HepG2 (cell line): ENCODE measurements at regions not wholly inside any gene's neighbourhood (a gene's known extent, or its start where the extent isn't known, plus 50 kb on each side); places are given as distances from the start of the nearest gene placed in this dataset.

Experiments
- ATAC-seq: fragments of 200-7000 bp; cut with Tn5 transposase; 3 replicates; pipeline ENCODE4 v1.9.1; 2020; ENCODE audit warnings: mild to moderate bottlenecking, moderate library complexity
- BruUV-seq: library from RNA; stranded (reverse); fragments of 400-500 nt; replicated peaks from 2 replicates; lab custom pipeline; 2021; lab: Mats Ljungman, UMichigan
- CTCF ChIA-PET: fragments of 300-600 bp; formaldehyde crosslinking; extraction: SDS; loops from one replicate; lab custom pipeline; 2021; ENCODE audit warnings: low total read pairs, inconsistent platforms, low intra/inter-chr PET ratio; lab: Yijun Ruan, JAX
- POLR2A ChIA-PET: fragments of 350-600 bp; sonication (Branson Sonifier 250); formaldehyde crosslinking; loops from one replicate; lab custom pipeline; 2020; ENCODE audit warnings: antibody characterized with exemption, inconsistent platforms; lab: Yijun Ruan, JAX
- DNase-seq: peaks from one replicate; pipeline ENCODE4 v3.0.0-alpha.2; 2015; ENCODE audit warnings: low spot score
- FAIRE-seq: peaks from 3 replicates; lab custom pipeline; 2011; peaks lifted over from hg19 to GRCh38; lab: Jason Lieb, UNC
- H2AFZ ChIP-seq: one replicate; pipeline ENCODE4 v1.6.1; 2011; ENCODE audit warnings: low read length, inconsistent platforms
- H3K27ac ChIP-seq: fragments of 300-600 bp; 3 replicates; pipeline ENCODE4 v1.8.0; 2011; ENCODE audit warnings: mixed run types, mild to moderate bottlenecking, mixed read lengths, low read length, inconsistent platforms; ENCODE audit not compliant: insufficient read depth; ENCODE audit errors: extremely low read length
- H3K27me3 ChIP-seq, 2 experiments: fragments of 200-600 bp in 1 of 2; 2 replicates in 1 of 2; 3 replicates in 1 of 2; pipeline versions ENCODE4 v1.6.0 to v1.8.0; 2011; ENCODE audit warnings: low read length in 2 of 2, mild to moderate bottlenecking in 2 of 2, moderate library complexity in 2 of 2, inconsistent platforms in 1 of 2; ENCODE audit not compliant: insufficient read depth in 2 of 2, control insufficient read depth in 1 of 2
- H3K36me3 ChIP-seq, 2 experiments: fragments of 200-600 bp in 1 of 2; replicated peaks in 1 of 2; 2 replicates in 1 of 2; 3 replicates in 1 of 2; pipeline versions ENCODE4 v1.5.1 to v1.8.0; 2011; ENCODE audit warnings: low read length in 2 of 2, inconsistent platforms in 1 of 2; ENCODE audit not compliant: insufficient read depth in 2 of 2, control insufficient read depth in 1 of 2
- H3K4me1 ChIP-seq: 2 replicates; pipeline ENCODE4 v1.5.1; 2012; ENCODE audit warnings: low read length, inconsistent platforms; ENCODE audit not compliant: insufficient read depth
- H3K4me2 ChIP-seq: 2 replicates; pipeline ENCODE4 v1.6.0; 2011; ENCODE audit warnings: low read depth, low read length, inconsistent platforms
- H3K4me3 ChIP-seq, 3 experiments: fragments of 200-600 bp in 1 of 3; sonication (generic), shearing (Covaris generic) in 1 of 3; replicated peaks in 1 of 3; 2 replicates each; pipeline ENCODE4 v1.5.1; 2011 to 2016; ENCODE audit warnings: low read length in 3 of 3, inconsistent platforms in 2 of 3, low read depth in 2 of 3, mild to moderate bottlenecking in 2 of 3, control low read depth in 1 of 3, mixed read lengths in 1 of 3; ENCODE audit not compliant: insufficient read depth in 1 of 3
- H3K79me2 ChIP-seq: one replicate; pipeline ENCODE4 v1.6.1; 2011; ENCODE audit warnings: low read length, inconsistent platforms; ENCODE audit not compliant: insufficient read depth
- H3K9ac ChIP-seq: 2 replicates; pipeline ENCODE4 v1.6.0; 2011; ENCODE audit warnings: mild to moderate bottlenecking, low read depth, low read length, inconsistent platforms; ENCODE audit not compliant: insufficient read depth
- H3K9me3 ChIP-seq: 2 replicates; pipeline ENCODE4 v1.5.1; 2012; ENCODE audit warnings: mild to moderate bottlenecking, low read length
- H4K20me1 ChIP-seq: 2 replicates; pipeline ENCODE4 v1.6.0; 2011; ENCODE audit warnings: inconsistent platforms, mild to moderate bottlenecking, low read length, moderate library complexity; ENCODE audit not compliant: insufficient read depth
- EHMT2 ChIP-seq: fragments of 200-600 bp; sonication (generic); IDR thresholded peaks from 2 replicates; pipeline ENCODE4 v1.7.0; 2017; ENCODE audit warnings: antibody characterized with exemption, low read depth, low read length, borderline replicate concordance
- FOXJ3 ChIP-seq: sonication (generic); formaldehyde crosslinking; IDR thresholded peaks from 2 replicates; pipeline ENCODE4 v1.4.0; 2020; ENCODE audit warnings: missing genetic modification reagents, mild to moderate bottlenecking, borderline replicate concordance
- KAT2B ChIP-seq: fragments of 150-350 bp; IDR thresholded peaks from 2 replicates; pipeline ENCODE4 v1.6.1; 2014; ENCODE audit warnings: low read depth, low read length, borderline replicate concordance
- ZNF33A ChIP-seq: sonication (generic); formaldehyde crosslinking; IDR thresholded peaks from 2 replicates; pipeline ENCODE4 v1.5.1; 2020; ENCODE audit warnings: missing genetic modification reagents, mild to moderate bottlenecking, moderate library complexity, borderline replicate concordance
- WGBS: methylation state at CpG from one replicate; pipeline ENCODE4 v1.1.6; 2017; ENCODE audit warnings: low lambda C conversion rate; 5-methylcytosine and 5-hydroxymethylcytosine counted together
- in situ Hi-C: cut with HindIII; loops from 2 replicates; pipeline ENCODE4 v1.10.0; 2017; ENCODE audit warnings: low pct_unique_long_range_greater_than_20kb; ENCODE audit not compliant: extremely low pct_ligation_motif_present
- intact Hi-C: fragments of 100-400 bp; cut with micrococcal nuclease; formaldehyde crosslinking; loops from one replicate; pipeline ENCODE4 v1.10.0; 2022; ENCODE audit not compliant: unreplicated experiment
- TF ChIP-seq, protein P1 (sequence below), 2 experiments: IDR thresholded peaks; 2 replicates each; pipeline ENCODE4 v1.6.1; 2011 to 2012; ENCODE audit warnings: low read length in 2 of 2, borderline replicate concordance in 1 of 2, low read depth in 1 of 2, mild to moderate bottlenecking in 1 of 2, moderate library complexity in 1 of 2

- FAIRE-seq = no peak
- no peaks in the 10 kb centered on the region for H3K4me1 ChIP-seq
- H3K36me3 ChIP-seq = no peaks in the 10 kb centered on the region
- ATAC-seq = no peak
- no peaks in the 10 kb centered on the region for H3K9me3 ChIP-seq
- no peak overlapping the region for H3K4me3 ChIP-seq
- H3K4me2 ChIP-seq = no peak overlapping the region
- peaks cover 4 to 14% of the 10 kb centered on the region in 2 experiments; a peak in 4 of 5 replicates for H3K27me3 ChIP-seq
- BruUV-seq = no TSS peak
- H4K20me1 ChIP-seq = no peaks in the 10 kb centered on the region
- POLR2A ChIA-PET = no interaction called here
- H2AFZ ChIP-seq = no peak overlapping the region
- no peak overlapping the region for H3K9ac ChIP-seq
- H3K79me2 ChIP-seq = no peaks in the 10 kb centered on the region
- TF ChIP-seq EHMT2 (no peak), FOXJ3 (CRISPR knock-in tag) (no peak), KAT2B (no peak), ZNF33A (CRISPR knock-in tag) (no peak)
- TF ChIP-seq, protein P1, sequence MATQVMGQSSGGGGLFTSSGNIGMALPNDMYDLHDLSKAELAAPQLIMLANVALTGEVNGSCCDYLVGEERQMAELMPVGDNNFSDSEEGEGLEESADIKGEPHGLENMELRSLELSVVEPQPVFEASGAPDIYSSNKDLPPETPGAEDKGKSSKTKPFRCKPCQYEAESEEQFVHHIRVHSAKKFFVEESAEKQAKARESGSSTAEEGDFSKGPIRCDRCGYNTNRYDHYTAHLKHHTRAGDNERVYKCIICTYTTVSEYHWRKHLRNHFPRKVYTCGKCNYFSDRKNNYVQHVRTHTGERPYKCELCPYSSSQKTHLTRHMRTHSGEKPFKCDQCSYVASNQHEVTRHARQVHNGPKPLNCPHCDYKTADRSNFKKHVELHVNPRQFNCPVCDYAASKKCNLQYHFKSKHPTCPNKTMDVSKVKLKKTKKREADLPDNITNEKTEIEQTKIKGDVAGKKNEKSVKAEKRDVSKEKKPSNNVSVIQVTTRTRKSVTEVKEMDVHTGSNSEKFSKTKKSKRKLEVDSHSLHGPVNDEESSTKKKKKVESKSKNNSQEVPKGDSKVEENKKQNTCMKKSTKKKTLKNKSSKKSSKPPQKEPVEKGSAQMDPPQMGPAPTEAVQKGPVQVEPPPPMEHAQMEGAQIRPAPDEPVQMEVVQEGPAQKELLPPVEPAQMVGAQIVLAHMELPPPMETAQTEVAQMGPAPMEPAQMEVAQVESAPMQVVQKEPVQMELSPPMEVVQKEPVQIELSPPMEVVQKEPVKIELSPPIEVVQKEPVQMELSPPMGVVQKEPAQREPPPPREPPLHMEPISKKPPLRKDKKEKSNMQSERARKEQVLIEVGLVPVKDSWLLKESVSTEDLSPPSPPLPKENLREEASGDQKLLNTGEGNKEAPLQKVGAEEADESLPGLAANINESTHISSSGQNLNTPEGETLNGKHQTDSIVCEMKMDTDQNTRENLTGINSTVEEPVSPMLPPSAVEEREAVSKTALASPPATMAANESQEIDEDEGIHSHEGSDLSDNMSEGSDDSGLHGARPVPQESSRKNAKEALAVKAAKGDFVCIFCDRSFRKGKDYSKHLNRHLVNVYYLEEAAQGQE (IDR thresholded peaks at IDR 0.05; ENCODE audit: borderline replicate concordance in 1 of 2, low read depth in 1 of 2, low read length in 2 of 2) = no peak
- no peak for DNase-seq
- CTCF ChIA-PET = no interaction called here
- WGBS = 7% methylated on average over 9 of the region's 9 CpGs
- intact Hi-C loops = no loop called here
- in situ Hi-C loops = no loop called here
- no peak overlapping the region for H3K27ac ChIP-seq
Observed at GRCh38 chr15:70225416-70225815, 127.7 kb upstream of the TLE3 start.
